HG03039 (cell line): ENCODE measurements at regions not wholly inside any gene's neighbourhood (a gene's known extent, or its start where the extent isn't known, plus 50 kb on each side); places are given as distances from the start of the nearest gene placed in this dataset.

Experiments
- ATAC-seq: cut with Tn5 transposase; IDR thresholded peaks from one replicate; pipeline ENCODE4 v1.9.1; 2021; ENCODE audit warnings: mild to moderate bottlenecking, moderate library complexity; ENCODE audit not compliant: unreplicated experiment

DNA sequence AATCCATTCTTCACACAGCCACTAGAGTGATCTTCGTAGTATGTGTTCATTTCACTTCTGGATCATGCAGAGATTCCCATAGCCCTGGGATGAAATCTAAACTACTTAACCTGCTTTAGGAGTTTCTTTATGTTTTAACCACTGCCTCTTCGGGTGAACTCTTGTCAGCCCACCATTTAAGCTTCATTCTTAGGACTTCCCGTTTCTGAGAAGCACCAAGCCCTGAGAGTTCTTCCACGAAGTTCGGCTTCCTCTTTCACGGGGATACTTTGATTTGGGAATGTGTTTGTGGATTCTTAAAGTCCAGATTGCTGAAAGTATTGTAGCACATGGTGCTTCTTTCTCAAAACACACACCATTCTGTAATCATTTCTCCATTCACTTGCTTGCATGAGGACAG is 205.0 kb downstream of the UBE2E3 start:
- no peak for ATAC-seq

DNA sequence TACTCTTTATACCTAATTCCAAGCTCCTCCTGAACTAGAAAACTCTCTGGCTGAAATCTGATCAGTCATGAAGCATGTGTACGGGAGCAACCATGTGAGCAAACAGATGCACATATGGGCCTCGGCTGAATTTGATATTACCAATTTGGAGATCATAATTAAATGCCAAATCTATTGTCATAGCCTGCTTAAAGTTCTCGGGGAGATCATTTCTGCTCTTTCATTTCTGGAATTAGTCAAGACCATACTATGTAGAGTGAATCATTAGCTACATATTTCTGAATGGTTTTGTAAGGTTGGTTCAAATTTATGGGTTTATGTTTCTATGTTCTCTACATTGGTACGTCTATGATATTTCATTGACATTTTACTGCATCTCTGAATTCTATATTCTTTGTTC is 205.5 kb downstream of the UBE2E3 start:
- no peak for ATAC-seq

DNA sequence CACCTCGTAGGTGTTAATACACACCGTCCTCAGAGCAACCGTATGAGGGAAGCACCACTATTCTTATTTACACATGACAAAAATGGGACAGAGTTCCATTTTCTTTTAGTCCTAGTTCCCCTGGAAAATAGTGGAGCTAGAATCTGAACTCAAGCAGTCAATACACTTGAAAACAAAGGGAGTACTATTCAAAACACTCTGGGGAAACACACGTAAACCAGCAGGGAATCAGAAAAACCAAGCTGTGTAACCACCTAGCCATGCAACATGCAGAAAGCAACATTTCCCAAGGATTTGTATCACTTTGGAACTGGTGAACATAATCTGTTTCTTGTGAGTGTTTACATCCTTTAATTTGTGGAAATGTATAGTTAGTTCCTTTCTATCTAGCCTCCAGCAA is 208.2 kb downstream of the UBE2E3 start:
- ATAC-seq: no peak

DNA sequence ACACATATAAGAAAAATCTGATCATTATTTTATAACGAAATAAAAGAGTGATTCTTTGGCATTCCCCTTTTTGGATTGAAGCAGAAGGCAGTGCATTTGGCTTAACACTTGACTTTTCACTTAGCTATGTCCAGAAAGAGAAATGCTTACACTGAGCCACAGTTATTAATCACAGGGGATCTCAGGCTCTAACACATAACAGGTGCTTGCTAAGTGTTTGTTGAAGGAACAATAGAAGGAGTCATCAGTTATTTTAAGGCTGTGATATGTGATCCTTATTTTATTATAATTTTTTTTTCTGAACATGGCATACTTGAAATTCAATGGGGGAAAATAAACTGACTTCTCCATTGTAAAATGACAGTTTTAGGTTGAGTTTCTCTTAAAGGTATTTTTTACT is 209.5 kb downstream of the UBE2E3 start:
- ATAC-seq: no peak

DNA sequence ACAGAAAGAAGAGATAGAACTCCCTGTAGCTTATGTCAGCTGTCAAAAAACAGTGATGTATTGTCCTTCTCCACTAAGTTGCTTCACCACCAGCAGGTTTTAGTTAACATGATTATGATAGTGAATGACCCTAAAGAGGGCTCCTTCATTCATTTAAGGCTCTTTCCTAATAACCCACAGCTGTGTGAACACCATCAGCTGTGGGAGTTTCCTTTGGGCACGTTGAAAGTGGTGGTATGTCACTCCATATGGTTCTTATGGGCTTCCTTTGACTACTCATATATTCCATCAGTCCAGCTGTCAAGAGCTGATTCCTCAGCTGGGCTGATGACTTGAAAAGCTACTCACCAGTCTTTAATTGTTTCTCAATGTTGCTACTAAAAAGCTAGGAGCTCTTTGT is 210.3 kb downstream of the UBE2E3 start:
- ATAC-seq: no peak

DNA sequence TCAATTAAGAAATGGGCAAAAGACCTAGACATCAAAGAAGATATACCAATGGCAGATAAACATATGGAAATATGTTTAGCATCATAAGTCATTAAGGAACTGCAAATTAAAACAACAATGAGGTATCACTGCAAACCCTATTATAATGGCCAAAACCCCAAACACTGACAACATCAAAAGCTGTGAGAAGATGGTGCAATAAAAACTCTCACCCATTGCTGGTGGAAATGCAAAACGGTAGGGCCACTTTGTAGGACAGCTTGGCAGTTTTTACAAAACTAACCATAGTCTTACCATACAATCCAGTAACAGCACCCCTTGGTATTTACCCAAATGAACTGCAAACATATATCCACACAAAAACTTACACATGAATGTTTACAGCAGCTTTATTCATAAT is 213.1 kb downstream of the UBE2E3 start:
- ATAC-seq: no peak

DNA sequence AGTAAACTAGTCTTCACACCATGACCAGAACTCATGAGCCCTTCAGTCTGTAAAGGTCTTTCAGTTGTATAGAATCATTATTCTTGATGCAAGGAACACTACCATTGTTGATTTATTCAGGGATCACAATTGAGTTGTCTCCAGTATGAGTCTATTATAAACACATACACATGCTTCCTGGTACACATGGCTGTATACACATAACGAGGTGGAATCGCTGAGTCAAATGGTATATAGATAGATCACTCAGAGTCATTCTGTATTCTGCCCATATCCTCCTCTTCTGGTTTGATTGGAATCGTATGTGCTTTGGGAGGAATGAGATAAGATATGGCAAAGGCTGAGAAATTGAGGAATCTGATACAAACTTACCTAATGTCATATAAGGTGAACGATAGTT is 216.0 kb downstream of the UBE2E3 start:
- no peak for ATAC-seq

DNA sequence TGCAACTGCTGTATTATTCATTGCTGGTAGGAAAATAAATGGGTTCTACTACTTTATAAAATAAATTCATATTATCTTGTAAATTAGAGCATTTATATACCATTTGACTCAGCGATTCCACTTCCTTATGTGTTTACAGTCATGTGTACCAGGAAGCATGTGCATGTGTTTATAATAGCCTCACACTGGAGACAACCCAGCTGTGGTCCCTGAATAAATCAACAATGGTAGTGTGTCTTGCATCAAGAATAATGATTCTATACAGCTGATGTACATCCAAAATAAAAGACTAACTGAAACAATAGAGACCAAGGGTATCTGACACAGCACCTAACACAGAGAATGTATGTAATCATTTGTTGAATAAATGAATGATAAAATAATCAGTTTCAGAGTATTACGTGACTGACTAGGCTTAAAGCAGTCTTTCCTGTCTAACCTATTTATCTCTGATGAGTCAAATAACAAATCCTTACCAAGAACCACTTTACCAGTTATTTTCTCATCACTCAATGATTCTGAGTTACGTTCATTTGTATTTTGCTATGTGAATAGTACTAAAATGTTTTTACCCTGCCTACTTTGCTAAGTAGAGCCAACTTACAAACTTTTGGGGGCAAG is 216.8 kb downstream of the UBE2E3 start:
- no peak for ATAC-seq

DNA sequence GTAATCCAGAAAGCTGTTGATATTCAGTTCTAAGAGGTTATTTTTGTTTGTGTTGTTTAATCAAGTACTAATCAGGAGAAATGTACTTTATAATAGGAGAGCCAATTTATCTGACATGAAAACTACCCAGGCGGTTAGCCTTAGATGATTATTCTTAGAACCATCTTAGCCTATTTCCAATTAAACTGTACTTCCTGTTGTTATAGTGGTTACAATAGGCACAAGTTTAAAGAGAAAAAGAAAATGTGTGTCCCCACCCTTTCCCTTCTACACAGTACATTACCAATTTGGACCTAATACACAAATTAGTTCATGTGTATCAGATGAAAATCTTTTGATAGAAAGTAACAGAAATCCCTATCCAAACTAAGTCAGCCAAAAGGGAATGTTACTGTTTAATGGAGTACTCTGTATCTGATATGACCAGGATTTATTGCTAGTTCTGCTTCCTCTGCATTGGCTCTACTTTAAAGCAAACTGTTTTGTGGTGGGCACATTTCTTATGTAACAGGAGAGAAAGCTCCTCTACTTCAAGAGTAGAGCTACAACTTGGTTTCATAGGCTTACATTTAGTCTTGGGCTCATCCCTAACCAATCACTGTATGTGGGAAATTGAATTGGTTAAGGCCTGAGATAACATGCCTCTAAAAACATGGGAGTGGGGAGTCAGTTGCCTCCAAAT is 217.9 kb downstream of the UBE2E3 start:
- no peak for ATAC-seq

DNA sequence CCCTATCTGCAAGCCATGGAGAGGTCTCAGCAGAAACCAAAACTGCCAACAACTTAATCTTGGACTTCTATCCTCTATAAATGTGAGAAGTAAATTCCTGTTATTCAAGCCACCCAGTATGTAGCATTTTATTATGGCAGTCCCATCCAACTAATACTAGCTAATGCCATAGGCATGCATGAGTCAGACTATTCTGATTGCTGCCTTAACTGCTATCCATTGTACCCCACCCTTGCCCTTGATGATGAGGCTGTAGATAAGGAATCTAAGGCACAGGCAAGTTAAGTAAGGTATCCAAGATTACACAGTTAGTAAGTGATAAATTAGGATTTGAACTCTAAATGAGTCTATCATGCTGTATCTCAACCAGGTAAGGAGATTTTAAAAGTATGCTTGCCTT is 223.0 kb downstream of the UBE2E3 start:
- ATAC-seq: no peak

DNA sequence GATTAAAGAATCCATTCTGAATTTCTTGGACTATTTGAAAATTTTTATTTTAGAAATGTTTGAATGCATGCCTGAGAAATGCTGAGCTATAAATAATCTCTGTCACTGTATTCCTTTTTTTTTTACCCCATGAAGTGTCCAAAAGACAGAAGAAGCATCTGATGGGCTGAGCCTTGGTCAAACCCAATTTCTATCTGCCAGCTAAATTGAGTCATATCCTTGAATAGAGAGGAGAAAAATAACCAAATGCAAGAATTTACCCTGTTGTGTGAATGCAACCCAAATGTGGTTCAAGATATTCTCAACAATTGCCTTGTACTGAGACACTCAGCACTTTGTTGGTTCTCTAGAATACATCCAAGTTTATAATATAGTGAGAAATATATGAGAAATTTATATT is 223.5 kb downstream of the UBE2E3 start:
- ATAC-seq: no peak

DNA sequence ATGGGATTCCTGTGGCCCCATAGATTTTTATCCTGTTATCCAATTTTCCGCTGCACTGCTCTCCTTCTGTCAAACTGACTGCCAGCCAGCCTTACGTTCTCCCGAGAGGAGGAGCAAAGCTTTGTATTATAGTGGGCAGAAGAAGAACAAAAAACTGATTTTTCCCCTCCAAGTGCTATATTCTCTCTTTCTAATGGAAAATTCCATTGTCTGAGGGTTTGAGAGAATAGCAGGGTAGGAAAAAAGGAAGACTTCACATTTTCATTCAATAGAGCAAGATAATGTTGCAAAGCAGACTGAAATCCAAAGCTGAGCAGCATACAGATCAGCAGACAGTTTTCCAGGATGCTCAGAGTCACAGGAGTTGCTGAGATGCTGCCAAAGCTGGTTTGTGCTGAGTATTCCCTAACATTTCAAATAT is 238.0 kb downstream of the UBE2E3 start:
- no peak for ATAC-seq

DNA sequence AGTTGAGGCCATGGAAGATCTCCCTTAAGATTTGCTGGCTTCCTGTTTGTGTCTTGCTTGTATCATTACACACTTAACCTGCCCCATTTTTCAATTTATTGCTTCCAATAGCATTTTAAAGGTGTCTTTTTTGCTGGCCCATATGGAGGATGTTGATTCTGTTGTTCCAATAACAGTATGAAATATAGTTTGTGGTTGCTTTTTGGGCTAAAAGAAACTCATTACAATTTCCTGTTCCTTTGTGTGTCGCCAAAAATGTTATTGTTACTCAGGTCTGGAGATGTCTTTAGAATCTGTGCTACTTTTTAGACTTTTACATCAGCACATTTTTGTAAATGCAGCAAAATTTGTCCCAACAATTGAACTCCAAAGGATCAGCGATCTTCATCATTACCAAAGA is 234.0 kb upstream of the ITGA4 start:
- ATAC-seq: no peak

DNA sequence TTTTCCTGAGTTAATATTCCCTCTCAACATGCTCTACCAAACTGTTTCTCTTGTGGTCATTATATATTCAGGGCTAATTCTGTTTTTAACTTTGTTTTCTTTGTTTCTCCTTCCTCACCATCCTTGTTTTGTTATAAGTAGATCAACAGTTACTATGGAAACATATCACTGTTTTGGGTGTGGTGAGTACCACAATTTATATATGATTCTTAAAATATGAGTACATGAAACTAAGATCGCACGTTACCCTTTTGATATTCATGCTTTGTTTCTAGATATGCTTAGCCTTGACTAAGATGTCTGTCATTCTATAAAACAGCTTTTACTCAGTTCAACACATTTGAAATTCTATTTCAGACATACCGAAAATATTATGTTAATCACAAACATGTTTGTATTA is 232.3 kb upstream of the ITGA4 start:
- ATAC-seq: no peak

DNA sequence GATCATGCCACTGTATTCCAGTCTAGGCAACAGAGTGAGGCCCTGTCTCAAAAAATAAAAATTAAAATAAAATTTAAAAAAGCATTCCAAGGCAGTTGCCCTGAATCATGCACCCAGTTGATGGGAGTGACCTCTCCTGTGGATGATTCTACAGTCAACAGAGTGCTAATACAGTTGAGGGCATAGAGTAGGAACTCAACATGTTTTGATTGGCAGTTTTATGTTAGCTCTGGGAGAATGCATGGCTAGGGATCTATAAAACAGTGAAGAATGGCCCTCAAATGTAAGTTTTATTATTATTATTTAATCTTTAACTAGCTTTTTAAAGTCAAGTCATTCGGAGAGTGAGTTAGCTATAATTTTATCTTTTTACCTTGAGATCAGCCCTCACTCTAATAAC is 228.5 kb upstream of the ITGA4 start:
- no peak for ATAC-seq

DNA sequence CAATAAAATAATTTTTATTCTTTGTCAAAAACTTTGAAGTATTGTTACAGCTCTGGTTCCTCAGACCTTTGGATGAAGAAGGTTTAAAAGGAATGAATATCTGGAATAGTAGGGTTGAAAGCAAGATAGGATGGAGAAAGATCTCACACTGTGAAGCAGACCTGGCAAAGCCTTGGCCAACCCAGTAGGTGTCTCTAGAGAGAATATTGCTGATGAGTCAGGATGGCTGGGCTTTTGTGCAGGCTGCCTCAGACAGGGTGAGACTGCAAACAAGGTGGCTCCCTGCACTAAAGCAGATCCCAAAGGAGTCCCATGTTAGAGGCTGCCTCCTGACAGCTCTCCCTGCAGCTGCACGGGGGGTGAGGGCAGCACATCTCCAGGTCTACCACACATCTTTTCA is 226.0 kb upstream of the ITGA4 start:
- no peak for ATAC-seq

DNA sequence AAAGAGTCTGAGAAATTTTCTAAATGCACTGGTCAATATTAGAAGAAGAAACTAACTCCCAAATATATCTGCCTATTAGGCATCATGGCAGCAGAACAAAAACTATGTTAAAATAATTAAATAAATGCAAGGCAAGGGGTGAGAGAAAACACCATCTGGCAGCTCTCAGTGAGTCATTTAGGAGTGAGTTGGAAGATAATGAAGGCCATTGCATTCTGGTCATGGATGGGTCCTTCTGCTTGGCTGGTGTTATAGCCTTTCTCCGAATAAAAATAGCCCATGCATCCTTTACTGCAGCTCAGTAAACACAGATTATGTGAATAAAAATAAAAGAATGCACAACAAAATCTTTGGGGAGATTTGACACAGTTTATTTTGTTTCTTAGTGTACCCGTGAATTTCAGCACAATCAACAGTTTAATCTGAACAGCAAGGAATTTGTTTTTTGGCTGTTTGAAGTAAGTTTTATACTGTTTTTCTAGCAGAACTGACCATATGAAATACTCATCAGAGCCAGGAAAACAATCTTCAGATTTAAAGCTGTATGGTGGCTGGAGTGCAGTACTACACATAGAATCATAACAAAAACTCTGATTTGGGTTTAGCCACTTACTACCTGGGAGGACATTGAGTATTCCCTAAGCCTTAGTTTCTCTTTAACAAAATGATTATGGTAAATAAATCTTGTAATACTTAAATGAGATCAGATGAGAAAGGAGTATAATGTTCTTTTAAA is 225.1 kb upstream of the ITGA4 start:
- no peak for ATAC-seq

DNA sequence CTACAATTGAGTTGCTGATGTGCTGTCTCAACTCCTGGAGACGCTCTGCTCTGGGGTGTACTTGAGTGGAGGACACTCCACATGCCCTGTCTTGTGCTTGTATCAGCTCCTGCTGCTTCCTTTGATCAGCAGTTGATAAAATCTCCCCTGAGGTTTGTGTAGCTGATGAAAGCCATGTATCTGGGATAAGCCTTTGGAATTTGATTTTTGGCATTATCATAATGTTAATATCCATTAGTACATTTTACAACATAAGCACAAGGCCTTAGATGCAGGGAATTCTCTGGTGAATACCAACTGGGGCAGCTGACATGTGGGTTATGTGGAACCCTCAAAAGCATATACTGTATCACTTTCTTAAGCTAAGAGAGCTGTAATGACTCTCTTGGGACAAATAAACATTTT is 222.7 kb upstream of the ITGA4 start:
- ATAC-seq: no peak

DNA sequence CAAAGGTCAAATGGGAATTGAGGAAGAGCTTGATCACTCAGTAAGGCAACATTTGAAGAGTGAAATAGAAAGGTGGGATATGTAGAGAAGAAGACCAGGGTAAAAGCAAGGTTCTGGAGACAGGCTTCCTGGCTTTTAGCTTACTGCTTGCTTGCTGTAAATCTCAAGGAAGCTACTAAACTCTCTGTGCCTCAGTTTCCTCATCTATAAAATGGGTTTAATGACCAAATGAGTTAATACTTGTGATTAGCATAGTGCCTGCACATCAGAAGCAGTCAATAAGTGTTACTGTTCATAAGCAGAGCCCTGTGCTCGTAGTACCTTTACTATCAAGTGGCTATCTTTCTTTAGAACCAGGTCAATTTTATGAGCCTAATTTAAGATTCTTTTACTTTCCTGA is 222.2 kb upstream of the ITGA4 start:
- no peak for ATAC-seq

DNA sequence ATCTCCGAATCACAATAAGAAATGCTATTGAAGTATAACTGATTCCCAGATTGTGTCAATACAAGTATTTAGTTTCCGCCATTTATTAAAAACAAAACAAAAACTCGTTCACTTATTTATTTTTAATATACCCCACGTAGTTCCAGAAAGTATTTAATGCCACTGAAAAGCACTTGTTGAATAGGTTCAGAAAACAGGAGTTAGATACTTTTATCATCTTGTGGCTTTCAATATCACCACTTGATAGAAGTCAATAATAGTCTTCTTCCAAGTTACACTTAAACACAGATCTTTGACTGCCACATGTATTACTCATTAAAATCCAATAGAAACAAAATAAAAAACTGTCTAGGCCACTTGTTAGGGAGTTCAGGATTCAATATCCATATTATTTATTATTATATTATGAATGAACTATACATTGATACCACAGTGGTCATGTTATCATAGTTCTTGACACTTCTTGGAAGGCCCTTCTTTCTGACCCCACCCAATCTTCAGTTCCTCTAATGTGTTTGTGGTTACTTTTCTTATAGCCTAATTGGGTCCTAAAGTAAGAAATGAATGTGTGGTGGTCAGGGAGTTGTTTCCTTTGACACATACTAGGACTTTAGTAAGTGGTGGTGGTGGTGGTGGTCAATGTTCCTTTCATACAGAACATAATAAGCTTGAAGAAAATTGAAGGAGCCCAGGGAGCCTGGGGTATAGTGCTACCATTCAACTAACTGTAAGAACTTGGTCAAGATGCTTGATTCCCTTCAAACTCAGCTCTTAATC is 221.3 kb upstream of the ITGA4 start:
- ATAC-seq: peak; percentile 90

DNA sequence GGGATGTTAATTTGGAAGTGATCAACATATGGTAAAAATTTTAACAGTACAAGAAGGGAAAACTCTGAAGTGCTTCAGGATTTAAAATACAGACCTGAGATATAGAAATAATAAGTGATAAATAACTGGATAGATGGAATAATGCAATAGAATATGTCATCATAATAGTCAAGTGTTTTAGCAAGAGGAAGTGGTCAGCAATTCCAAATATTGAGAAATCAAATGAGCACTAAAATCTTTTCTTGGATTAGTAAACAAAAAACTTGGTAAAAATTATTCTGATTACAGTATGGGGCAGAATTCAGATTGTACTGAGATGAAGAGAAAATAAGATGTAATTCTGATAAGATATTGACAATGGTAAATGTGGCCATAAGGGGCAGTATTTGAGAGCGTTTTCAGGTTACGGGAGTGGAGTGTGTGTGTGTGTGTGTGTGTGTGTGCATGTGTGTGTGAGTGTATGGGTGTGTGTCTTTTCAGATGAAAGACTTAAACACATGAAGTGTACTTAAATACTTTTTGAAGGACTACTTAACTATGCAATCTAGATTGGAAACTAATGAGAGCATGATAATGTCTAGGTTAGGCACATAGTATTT is 217.9 kb upstream of the ITGA4 start:
- ATAC-seq: no peak
